ENCODE measurements at regions not wholly inside any gene's neighbourhood (a gene's known extent, or its start where the extent isn't known, plus 50 kb on each side); places are given as distances from the start of the nearest gene placed in this dataset.

- no peak for TF ChIP-seq NFIC (IDR thresholded peaks at IDR 0.05)
- TF ChIP-seq YY1 (IDR thresholded peaks at IDR 0.05; ENCODE audit: low read depth) = no peak
- TF ChIP-seq EP300 (IDR thresholded peaks at IDR 0.05; ENCODE audit: borderline replicate concordance) = no peak
- TF ChIP-seq MAX (IDR thresholded peaks at IDR 0.05) = no peak
- TF ChIP-seq REST (IDR thresholded peaks at IDR 0.05; ENCODE audit: low read depth) = no peak
- TF ChIP-seq EGR1 (IDR thresholded peaks at IDR 0.05) = no peak
- no peak for TF ChIP-seq ZBTB7A (IDR thresholded peaks at IDR 0.05; ENCODE audit: low read depth)
- TF ChIP-seq RAD21 (IDR thresholded peaks at IDR 0.05; ENCODE audit: low read depth) = no peak
- TF ChIP-seq CEBPB (IDR thresholded peaks at IDR 0.05) = no peak
- no peak for TF ChIP-seq FOXM1 (IDR thresholded peaks at IDR 0.05; ENCODE audit: borderline replicate concordance, low read depth)
- no peak for TF ChIP-seq CREB1 (IDR thresholded peaks at IDR 0.05; ENCODE audit: low read depth)
These were observed 202.5 kb upstream of the SERP2 start for GRCh38 chr13:44171156-44171555.
